CD4-positive, alpha-beta T cell (primary cell): ENCODE measurements at regions not wholly inside any gene's neighbourhood (a gene's known extent, or its start where the extent isn't known, plus 50 kb on each side); places are given as distances from the start of the nearest gene placed in this dataset.

Experiments used
- ATAC-seq: fragments of 200-7000 bp; cut with Tn5 transposase; one replicate; pipeline ENCODE4 v1.10.0; 2022; ENCODE audit warnings: mild to moderate bottlenecking; ENCODE audit not compliant: poor library complexity
- CTCF ChIA-PET: fragments of 350-600 bp; sonication (Branson Sonifier 250); formaldehyde crosslinking; loops from one replicate; lab custom pipeline; 2021; ENCODE audit warnings: antibody characterized with exemption, inconsistent platforms; lab: Charles Lee
- POLR2A ChIA-PET: fragments of 350-600 bp; sonication (Branson Sonifier 250); formaldehyde crosslinking; loops from one replicate; lab custom pipeline; 2021; ENCODE audit warnings: antibody characterized with exemption, inconsistent platforms; lab: Charles Lee
- DNase-seq, 14 experiments: peaks; one replicate each; pipeline ENCODE4 v3.0.0-alpha.2; 2013 to 2020; ENCODE audit warnings: mixed read lengths in 2 of 14
- H3K27ac ChIP-seq, 2 donors: one replicate each; pipeline versions ENCODE4 v1.5.1 to v1.7.0; 2013; ENCODE audit warnings: low read length in 2 of 2, low read depth in 1 of 2, mild to moderate bottlenecking in 1 of 2
- H3K27me3 ChIP-seq, 2 experiments: 1 replicate in 1 of 2; 2 replicates in 1 of 2; pipeline versions ENCODE4 v1.6.1 to v1.7.0; 2013; ENCODE audit warnings: low read length in 2 of 2, control low read depth in 1 of 2, mild to moderate bottlenecking in 1 of 2, moderate library complexity in 1 of 2; ENCODE audit not compliant: insufficient read depth in 2 of 2, control insufficient read depth in 1 of 2
- H3K36me3 ChIP-seq: one replicate; pipeline ENCODE4 v1.6.1; 2013; ENCODE audit warnings: low read length, control low read depth; ENCODE audit not compliant: insufficient read depth
- H3K4me1 ChIP-seq: one replicate; pipeline ENCODE4 v1.6.1; 2013; ENCODE audit warnings: low read length, control low read depth; ENCODE audit not compliant: insufficient read depth
- H3K4me3 ChIP-seq: one replicate; pipeline ENCODE4 v1.5.1; 2013; ENCODE audit warnings: mild to moderate bottlenecking, low read length, moderate library complexity
- H3K9me3 ChIP-seq, 2 experiments: 1 replicate in 1 of 2; 2 replicates in 1 of 2; pipeline versions ENCODE4 v1.6.1 to v1.7.0; 2013; ENCODE audit warnings: low read length in 2 of 2, mild to moderate bottlenecking in 2 of 2, control low read depth in 1 of 2, moderate library complexity in 1 of 2; ENCODE audit not compliant: control insufficient read depth in 1 of 2, insufficient read depth in 1 of 2
- H3K27ac Mint-ChIP-seq: one replicate; pipeline ENCODE4 v1.8.0; 2020; ENCODE audit warnings: mixed read lengths
- H3K27me3 Mint-ChIP-seq: one replicate; pipeline ENCODE4 v1.8.0; 2021; ENCODE audit warnings: mixed read lengths
- H3K36me3 Mint-ChIP-seq: one replicate; pipeline ENCODE4 v1.8.0; 2021; ENCODE audit warnings: low read depth, mixed read lengths
- H3K4me1 Mint-ChIP-seq: one replicate; pipeline ENCODE4 v1.8.0; 2021; ENCODE audit warnings: low read depth, mixed read lengths
- H3K4me3 Mint-ChIP-seq: one replicate; pipeline ENCODE4 v1.8.0; 2020; ENCODE audit warnings: mild to moderate bottlenecking, mixed read lengths
- H3K9me3 Mint-ChIP-seq: one replicate; pipeline ENCODE4 v1.8.0; 2020; ENCODE audit warnings: mixed read lengths
- intact Hi-C, 2 experiments: fragments of 100-400 bp; cut with DNase I in 1 of 2; cut with micrococcal nuclease in 1 of 2; formaldehyde crosslinking; loops; one replicate each; pipeline versions ENCODE4 v1.15.1 to v1.9.0; 2023 to 2025; cut with DNase I, micrococcal nuclease
- TF ChIP-seq, protein P1 (sequence below): fragments of 200-600 bp; IDR thresholded peaks from one replicate; pipeline ENCODE4 v1.8.0; 2022; ENCODE audit warnings: antibody characterized with exemption, mild to moderate bottlenecking

- H3K27ac Mint-ChIP-seq: peak overlapping the region; percentile 80
- DNase-seq (no peak), ATAC-seq (no peak)
- peaks cover 53% of the 10 kb centered on the region for H3K4me1 Mint-ChIP-seq
- Histone ChIP-seq H3K27me3 (no peaks in the 10 kb centered on the region), H3K27ac (peak overlapping the region in 1 of 2 donors; percentile 44), H3K36me3 (no peaks in the 10 kb centered on the region), H3K9me3 (peaks cover 0 to 3% of the 10 kb centered on the region in 2 experiments), H3K4me1 (peaks cover 26% of the 10 kb centered on the region), H3K4me3 (peak overlapping the region; percentile 62)
- H3K9me3 Mint-ChIP-seq: peaks cover 4% of the 10 kb centered on the region
- CTCF ChIA-PET: interaction anchor here (0.9 to 4.6 kb wide), 4 partner anchors 19 to 83 kb away, joined by 3 to 18 read pairs (median 4); no protein-coding TSS in a partner anchor
- no peaks in the 10 kb centered on the region for H3K36me3 Mint-ChIP-seq
- no peaks in the 10 kb centered on the region for H3K27me3 Mint-ChIP-seq
- intact Hi-C loops: loop anchor here in 1 of 2 experiments (2.0 to 5.0 kb wide), 3 partner anchors 62 to 284 kb away; partner anchors contain the start of gene FOXN3
- TF ChIP-seq, protein P1, sequence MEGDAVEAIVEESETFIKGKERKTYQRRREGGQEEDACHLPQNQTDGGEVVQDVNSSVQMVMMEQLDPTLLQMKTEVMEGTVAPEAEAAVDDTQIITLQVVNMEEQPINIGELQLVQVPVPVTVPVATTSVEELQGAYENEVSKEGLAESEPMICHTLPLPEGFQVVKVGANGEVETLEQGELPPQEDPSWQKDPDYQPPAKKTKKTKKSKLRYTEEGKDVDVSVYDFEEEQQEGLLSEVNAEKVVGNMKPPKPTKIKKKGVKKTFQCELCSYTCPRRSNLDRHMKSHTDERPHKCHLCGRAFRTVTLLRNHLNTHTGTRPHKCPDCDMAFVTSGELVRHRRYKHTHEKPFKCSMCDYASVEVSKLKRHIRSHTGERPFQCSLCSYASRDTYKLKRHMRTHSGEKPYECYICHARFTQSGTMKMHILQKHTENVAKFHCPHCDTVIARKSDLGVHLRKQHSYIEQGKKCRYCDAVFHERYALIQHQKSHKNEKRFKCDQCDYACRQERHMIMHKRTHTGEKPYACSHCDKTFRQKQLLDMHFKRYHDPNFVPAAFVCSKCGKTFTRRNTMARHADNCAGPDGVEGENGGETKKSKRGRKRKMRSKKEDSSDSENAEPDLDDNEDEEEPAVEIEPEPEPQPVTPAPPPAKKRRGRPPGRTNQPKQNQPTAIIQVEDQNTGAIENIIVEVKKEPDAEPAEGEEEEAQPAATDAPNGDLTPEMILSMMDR: no peak
- POLR2A ChIA-PET: interaction anchor here (1.4 to 5.4 kb wide), 2 partner anchors 20 kb away, joined by 6 to 35 read pairs; no protein-coding TSS in a partner anchor
- H3K4me3 Mint-ChIP-seq: peak overlapping the region; percentile 87
Observed at GRCh38 chr14:89700801-89701200, 253.7 kb downstream of the EFCAB11 start.

GRCh38 chr14:89699071-89699470, 255.5 kb downstream of the EFCAB11 start:
- Histone ChIP-seq H3K4me1 (peaks cover 26% of the 10 kb centered on the region), H3K27me3 (no peaks in the 10 kb centered on the region), H3K36me3 (no peaks in the 10 kb centered on the region), H3K4me3 (no peak overlapping the region), H3K27ac (no peak overlapping the region), H3K9me3 (peaks cover 0 to under 1% of the 10 kb centered on the region in 2 experiments)
- intact Hi-C loops: no loop called here
- ATAC-seq (no peak), DNase-seq (no peak)
- no peak overlapping the region for H3K4me3 Mint-ChIP-seq
- H3K27me3 Mint-ChIP-seq: no peaks in the 10 kb centered on the region
- POLR2A ChIA-PET: interaction anchor here (5.4 kb wide), 1 partner anchor 22 kb away, joined by 35 read pairs; no protein-coding TSS in a partner anchor
- peaks cover 4% of the 10 kb centered on the region for H3K9me3 Mint-ChIP-seq
- TF ChIP-seq, protein P1: no peak
- H3K36me3 Mint-ChIP-seq: no peaks in the 10 kb centered on the region
- CTCF ChIA-PET: interaction anchor here (1.2 to 1.4 kb wide), 2 partner anchors 21 to 74 kb away, joined by 3 read pairs; no protein-coding TSS in a partner anchor
- H3K4me1 Mint-ChIP-seq: peaks cover 47% of the 10 kb centered on the region
- H3K27ac Mint-ChIP-seq: no peak overlapping the region

GRCh38 chr14:89697281-89698060, 257.1 kb downstream of the EFCAB11 start:
- H3K4me3 ChIP-seq: no peak overlapping the region
- no peak for DNase-seq
- intact Hi-C loops: no loop called here
- Mint-ChIP-seq H3K27ac (no peak overlapping the region), H3K36me3 (no peaks in the 10 kb centered on the region), H3K27me3 (no peaks in the 10 kb centered on the region), H3K9me3 (no peaks in the 10 kb centered on the region), H3K4me1 (peaks cover 33% of the 10 kb centered on the region), H3K4me3 (no peak overlapping the region)
- H3K27me3 ChIP-seq: no peaks in the 10 kb centered on the region
- TF ChIP-seq, protein P1: no peak
- peaks cover 16% of the 10 kb centered on the region for H3K4me1 ChIP-seq
- no peaks in the 10 kb centered on the region for H3K9me3 ChIP-seq
- ChIA-PET POLR2A (interaction anchor here (0.8 kb wide), 1 partner anchor 23 kb away, joined by 3 read pairs; no protein-coding TSS in a partner anchor), CTCF (interaction anchor here (1.0 to 1.4 kb wide), 2 partner anchors 19 to 20 kb away, joined by 3 read pairs; no protein-coding TSS in a partner anchor)
- no peak overlapping the region for H3K27ac ChIP-seq
- ATAC-seq: no peak
- no peaks in the 10 kb centered on the region for H3K36me3 ChIP-seq
